Sigmoid colon (tissue), 6 donors: ENCODE measurements at regions not wholly inside any gene's neighbourhood (a gene's known extent, or its start where the extent isn't known, plus 50 kb on each side); places are given as distances from the start of the nearest gene placed in this dataset.

Experiments
- DNase-seq: peaks from one replicate; pipeline ENCODE4 v3.0.0-alpha.2; 2019
- H3K27ac ChIP-seq, 4 donors: fragments of 200-600 bp; sonication (generic); one replicate each; pipeline ENCODE4 v1.5.1; 2016 to 2019; ENCODE audit warnings: mild to moderate bottlenecking in 1 of 4
- H3K27me3 ChIP-seq, 3 donors: fragments of 200-600 bp; sonication (generic); one replicate each; pipeline ENCODE4 v1.5.1; 2019; ENCODE audit warnings: mild to moderate bottlenecking in 1 of 3
- H3K36me3 ChIP-seq, 4 donors: fragments of 200-600 bp; sonication (generic); one replicate each; pipeline ENCODE4 v1.5.1; 2016 to 2019
- H3K4me1 ChIP-seq, 4 donors: fragments of 200-600 bp; sonication (generic); one replicate each; pipeline ENCODE4 v1.5.1; 2017 to 2019
- H3K4me3 ChIP-seq, 4 donors: fragments of 200-600 bp; sonication (generic); one replicate each; pipeline ENCODE4 v1.5.1; 2017 to 2019; ENCODE audit warnings: mild to moderate bottlenecking in 2 of 4, moderate library complexity in 1 of 4
- H3K9me3 ChIP-seq, 4 donors: fragments of 200-600 bp in 3 of 4; sonication (generic) in 3 of 4; one replicate each; pipeline versions ENCODE4 v1.5.1 to v1.6.1; 2013 to 2019
- CTCF ChIP-seq, 4 experiments: fragments of 450-650 bp in 3 of 4; fragments of 200-600 bp in 1 of 4; IDR thresholded peaks; one replicate each; pipeline ENCODE4 v1.5.1; 2016 to 2019; ENCODE audit warnings: antibody characterized with exemption in 4 of 4, mild to moderate bottlenecking in 3 of 4, moderate library complexity in 2 of 4
- EP300 ChIP-seq, 4 donors: sonication (generic); formaldehyde crosslinking; IDR thresholded peaks; one replicate each; pipeline ENCODE4 v1.6.1; 2017; ENCODE audit warnings: antibody characterized with exemption in 4 of 4
- POLR2A ChIP-seq, 2 donors: fragments of 450-650 bp; IDR thresholded peaks; one replicate each; pipeline ENCODE4 v1.6.1; 2016; ENCODE audit warnings: antibody characterized with exemption in 2 of 2, mild to moderate bottlenecking in 2 of 2, moderate library complexity in 2 of 2
- POLR2AphosphoS5 ChIP-seq, 4 donors: sonication (generic); formaldehyde crosslinking; IDR thresholded peaks; one replicate each; pipeline ENCODE4 v1.6.1; 2017; ENCODE audit warnings: antibody characterized with exemption in 4 of 4
- WGBS, 2 donors: extraction: QIAGEN DNeasy Blood & Tissue Kit; methylation state at CpG; one replicate each; pipeline ENCODE4 v1.1.7; 2013; 5-methylcytosine and 5-hydroxymethylcytosine counted together
- intact Hi-C: fragments of 100-400 bp; cut with DNase I; formaldehyde crosslinking; loops from one replicate; pipeline ENCODE4 v1.15.1; 2023
- donor health status: healthy with polysubstance abuse.
- donor health status: healthy.

GRCh38 chrX:40205471-40205870 is 107.7 kb upstream of the BCOR start:
- Histone ChIP-seq H3K27ac (no peak overlapping the region), H3K4me1 (no peaks in the 10 kb centered on the region), H3K27me3 (no peaks in the 10 kb centered on the region), H3K9me3 (no peaks in the 10 kb centered on the region), H3K36me3 (no peaks in the 10 kb centered on the region), H3K4me3 (no peak overlapping the region)
- no peak for DNase-seq
- 47 to 67% methylated on average over 26 of the region's 26 CpGs for WGBS, 2 donors
- intact Hi-C loops, result no loop called here
- TF ChIP-seq CTCF (IDR thresholded peaks at IDR 0.05) (no peak), POLR2A (IDR thresholded peaks at IDR 0.05) (no peak), EP300 (IDR thresholded peaks at IDR 0.05) (no peak), POLR2AphosphoS5 (IDR thresholded peaks at IDR 0.05) (no peak)

DNA sequence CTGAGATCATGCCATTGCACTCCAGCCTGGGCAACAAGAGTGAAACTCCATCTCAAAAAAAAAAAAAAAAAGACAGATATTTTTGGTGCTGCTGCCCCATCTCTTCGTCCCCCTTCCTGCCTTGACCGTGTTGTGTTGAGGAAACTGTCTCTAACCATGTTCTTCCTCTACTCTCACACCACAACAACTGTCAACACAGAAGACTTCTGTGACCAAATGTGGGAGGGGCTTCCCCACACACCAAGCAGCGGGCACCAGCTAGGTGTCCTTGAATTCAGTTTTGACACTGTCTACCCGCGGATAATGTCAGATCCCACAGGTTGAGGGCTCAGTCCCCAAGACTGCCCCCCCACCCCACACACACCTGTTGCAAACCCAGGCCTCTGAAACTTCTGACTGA is 104.7 kb upstream of the BCOR start:
- Histone ChIP-seq H3K9me3 (no peaks in the 10 kb centered on the region), H3K27ac (no peak overlapping the region), H3K4me3 (no peak overlapping the region), H3K4me1 (no peaks in the 10 kb centered on the region), H3K36me3 (no peaks in the 10 kb centered on the region), H3K27me3 (no peaks in the 10 kb centered on the region)
- intact Hi-C loops, result no loop called here
- no peak for TF ChIP-seq POLR2A (IDR thresholded peaks at IDR 0.05)
- no peak for TF ChIP-seq POLR2AphosphoS5 (IDR thresholded peaks at IDR 0.05)
- no peak for TF ChIP-seq CTCF (IDR thresholded peaks at IDR 0.05)
- TF ChIP-seq EP300 (IDR thresholded peaks at IDR 0.05), result no peak
- 45 to 84% methylated on average over 5 of the region's 5 CpGs for WGBS, 2 donors
- DNase-seq, result no peak

- intact Hi-C loops, result no loop called here
- Histone ChIP-seq H3K4me3 (no peak overlapping the region), H3K9me3 (no peaks in the 10 kb centered on the region), H3K4me1 (no peaks in the 10 kb centered on the region), H3K36me3 (no peaks in the 10 kb centered on the region), H3K27me3 (no peaks in the 10 kb centered on the region), H3K27ac (no peak overlapping the region)
- no peak for DNase-seq
- WGBS, 2 donors, result 83 to 89% methylated on average over 3 of the region's 3 CpGs
- TF ChIP-seq CTCF (IDR thresholded peaks at IDR 0.05) (no peak), EP300 (IDR thresholded peaks at IDR 0.05) (no peak), POLR2A (IDR thresholded peaks at IDR 0.05) (no peak), POLR2AphosphoS5 (IDR thresholded peaks at IDR 0.05) (no peak)
These were observed 103.6 kb upstream of the BCOR start for GRCh38 chrX:40201329-40201885.

- H3K36me3 ChIP-seq, result no peaks in the 10 kb centered on the region
- H3K4me3 ChIP-seq, result no peak overlapping the region
- no peaks in the 10 kb centered on the region for H3K9me3 ChIP-seq
- H3K27ac ChIP-seq, result no peak overlapping the region
- no peaks in the 10 kb centered on the region for H3K27me3 ChIP-seq
- 74 to 90% methylated on average over 7 of the region's 7 CpGs for WGBS, 2 donors
- intact Hi-C loops, result no loop called here
- no peak for DNase-seq
- H3K4me1 ChIP-seq, result no peaks in the 10 kb centered on the region
- TF ChIP-seq CTCF (IDR thresholded peaks at IDR 0.05) (no peak), POLR2AphosphoS5 (IDR thresholded peaks at IDR 0.05) (no peak), POLR2A (IDR thresholded peaks at IDR 0.05) (no peak), EP300 (IDR thresholded peaks at IDR 0.05) (no peak)
These were observed 101.9 kb upstream of the BCOR start for GRCh38 chrX:40199704-40200103.

- no peak for DNase-seq
- 91 to 94% methylated on average over 6 of the region's 6 CpGs for WGBS, 2 donors
- no peaks in the 10 kb centered on the region for H3K4me1 ChIP-seq
- intact Hi-C loops, result no loop called here
- H3K4me3 ChIP-seq, result no peak overlapping the region
- TF ChIP-seq CTCF (IDR thresholded peaks at IDR 0.05) (no peak), POLR2A (IDR thresholded peaks at IDR 0.05) (no peak), POLR2AphosphoS5 (IDR thresholded peaks at IDR 0.05) (no peak), EP300 (IDR thresholded peaks at IDR 0.05) (no peak)
- no peaks in the 10 kb centered on the region for H3K36me3 ChIP-seq
- no peaks in the 10 kb centered on the region for H3K9me3 ChIP-seq
- no peaks in the 10 kb centered on the region for H3K27me3 ChIP-seq
- no peak overlapping the region for H3K27ac ChIP-seq
These were observed 99.3 kb upstream of the BCOR start for GRCh38 chrX:40197071-40197470.
